Cardiac muscle cell (in vitro differentiated cells and primary cell): ENCODE measurements at regions not wholly inside any gene's neighbourhood (a gene's known extent, or its start where the extent isn't known, plus 50 kb on each side); places are given as distances from the start of the nearest gene placed in this dataset.

Source experiments
- DNase-seq, 2 donors: peaks; one replicate each; pipeline versions ENCODE4 v3.0.0 to v3.0.0-alpha.2; 2010 to 2017; ENCODE audit warnings: low read depth in 1 of 2, low spot score in 1 of 2
- H3K27ac ChIP-seq: fragments of 200-600 bp; sonication (generic); 2 replicates; pipeline ENCODE4 v1.5.1; 2016
- H3K27me3 ChIP-seq: fragments of 200-600 bp; sonication (generic); 2 replicates; pipeline ENCODE4 v1.6.0; 2016; ENCODE audit warnings: control low read depth
- H3K36me3 ChIP-seq: fragments of 200-600 bp; sonication (generic); 2 replicates; pipeline ENCODE4 v1.5.1; 2016; ENCODE audit warnings: control low read depth
- H3K4me1 ChIP-seq: fragments of 200-600 bp; sonication (generic); 2 replicates; pipeline ENCODE4 v1.8.1; 2017; ENCODE audit warnings: low read depth, mild to moderate bottlenecking, mixed run types
- H3K4me3 ChIP-seq: fragments of 200-600 bp; sonication (generic); 2 replicates; pipeline ENCODE4 v1.5.1; 2016; ENCODE audit warnings: mild to moderate bottlenecking
- H3K9me3 ChIP-seq: fragments of 200-600 bp; sonication (generic); 2 replicates; pipeline ENCODE4 v1.5.1; 2017; ENCODE audit warnings: low read depth, mild to moderate bottlenecking, control low read depth
- TF ChIP-seq, protein P1 (sequence below): IDR thresholded peaks from 2 replicates; pipeline ENCODE4 v1.5.1; 2012; ENCODE audit warnings: low read depth, mild to moderate bottlenecking, low read length

DNA sequence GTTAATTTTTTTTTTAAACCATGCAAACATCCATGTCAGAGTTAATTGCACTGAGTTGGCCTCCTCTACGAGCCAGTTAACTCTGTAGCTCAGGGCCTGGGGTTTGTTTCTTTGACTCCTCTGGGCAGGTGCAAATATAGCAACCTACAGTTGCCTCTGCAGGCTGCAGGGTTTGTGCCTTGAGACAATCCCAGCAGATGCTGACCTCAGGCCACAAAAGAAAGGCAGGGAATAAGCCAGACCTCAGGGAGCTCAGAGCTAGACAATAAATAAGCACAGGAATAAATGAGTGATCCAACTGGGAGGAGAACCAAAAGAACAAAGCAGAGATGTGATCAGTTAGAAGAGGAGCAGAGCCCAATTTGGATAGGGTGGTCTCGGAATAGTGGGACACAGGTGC is 390.8 kb downstream of the SHANK2 start:
- H3K9me3 ChIP-seq = no peaks in the 10 kb centered on the region
- H3K4me1 ChIP-seq = no peaks in the 10 kb centered on the region
- DNase-seq = no peak
- TF ChIP-seq, protein P1, sequence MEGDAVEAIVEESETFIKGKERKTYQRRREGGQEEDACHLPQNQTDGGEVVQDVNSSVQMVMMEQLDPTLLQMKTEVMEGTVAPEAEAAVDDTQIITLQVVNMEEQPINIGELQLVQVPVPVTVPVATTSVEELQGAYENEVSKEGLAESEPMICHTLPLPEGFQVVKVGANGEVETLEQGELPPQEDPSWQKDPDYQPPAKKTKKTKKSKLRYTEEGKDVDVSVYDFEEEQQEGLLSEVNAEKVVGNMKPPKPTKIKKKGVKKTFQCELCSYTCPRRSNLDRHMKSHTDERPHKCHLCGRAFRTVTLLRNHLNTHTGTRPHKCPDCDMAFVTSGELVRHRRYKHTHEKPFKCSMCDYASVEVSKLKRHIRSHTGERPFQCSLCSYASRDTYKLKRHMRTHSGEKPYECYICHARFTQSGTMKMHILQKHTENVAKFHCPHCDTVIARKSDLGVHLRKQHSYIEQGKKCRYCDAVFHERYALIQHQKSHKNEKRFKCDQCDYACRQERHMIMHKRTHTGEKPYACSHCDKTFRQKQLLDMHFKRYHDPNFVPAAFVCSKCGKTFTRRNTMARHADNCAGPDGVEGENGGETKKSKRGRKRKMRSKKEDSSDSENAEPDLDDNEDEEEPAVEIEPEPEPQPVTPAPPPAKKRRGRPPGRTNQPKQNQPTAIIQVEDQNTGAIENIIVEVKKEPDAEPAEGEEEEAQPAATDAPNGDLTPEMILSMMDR = no peak
- H3K27me3 ChIP-seq = no peaks in the 10 kb centered on the region
- no peak overlapping the region for H3K4me3 ChIP-seq
- H3K36me3 ChIP-seq = no peaks in the 10 kb centered on the region
- H3K27ac ChIP-seq = no peak overlapping the region

DNA sequence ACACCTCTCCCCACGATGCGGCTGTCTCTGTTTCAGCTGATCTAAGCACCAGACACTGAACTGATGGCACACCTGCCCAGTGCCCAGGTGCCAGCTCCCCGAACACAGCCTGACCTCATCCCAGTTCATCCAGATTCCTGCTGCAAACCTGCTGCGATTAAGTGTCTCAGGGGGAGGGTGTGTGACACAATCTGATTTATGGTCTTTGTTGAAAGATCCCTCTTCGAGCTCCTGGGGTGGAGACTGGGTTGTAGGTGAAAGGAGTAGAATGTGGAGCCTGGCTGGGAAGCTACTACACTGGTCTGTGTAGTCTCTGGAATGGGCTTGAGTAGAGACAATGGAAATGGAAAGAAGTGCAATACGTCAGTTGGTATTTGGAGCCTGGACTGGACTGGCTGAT is 390.3 kb downstream of the SHANK2 start:
- H3K9me3 ChIP-seq = no peaks in the 10 kb centered on the region
- no peak for DNase-seq
- no peaks in the 10 kb centered on the region for H3K27me3 ChIP-seq
- TF ChIP-seq, protein P1 = no peak
- H3K36me3 ChIP-seq = no peaks in the 10 kb centered on the region
- no peak overlapping the region for H3K4me3 ChIP-seq
- no peaks in the 10 kb centered on the region for H3K4me1 ChIP-seq
- H3K27ac ChIP-seq = no peak overlapping the region

DNA sequence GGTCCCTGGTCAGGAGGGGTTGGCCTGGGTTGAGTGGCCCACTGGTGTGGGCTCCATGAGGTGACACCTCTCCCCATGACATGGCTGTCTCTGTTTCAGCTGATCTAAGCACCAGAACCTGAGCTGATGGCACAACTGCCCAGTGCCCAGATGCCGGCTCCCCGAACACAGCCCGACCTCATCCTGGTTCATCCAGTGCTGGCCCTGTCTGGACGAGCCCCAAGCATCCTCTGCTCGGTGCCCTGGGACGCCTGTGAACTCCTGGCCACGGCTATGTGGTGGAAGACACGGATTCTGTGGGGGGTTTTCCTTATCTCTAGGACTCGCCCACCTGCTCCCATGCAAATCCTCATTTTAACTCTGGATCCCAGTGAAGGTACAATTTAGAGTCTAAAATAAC is 389.2 kb downstream of the SHANK2 start:
- Histone ChIP-seq H3K36me3 (no peaks in the 10 kb centered on the region), H3K9me3 (no peaks in the 10 kb centered on the region), H3K27ac (no peak overlapping the region), H3K4me1 (no peaks in the 10 kb centered on the region), H3K4me3 (no peak overlapping the region), H3K27me3 (no peaks in the 10 kb centered on the region)
- TF ChIP-seq, protein P1 = no peak
- no peak for DNase-seq

DNA sequence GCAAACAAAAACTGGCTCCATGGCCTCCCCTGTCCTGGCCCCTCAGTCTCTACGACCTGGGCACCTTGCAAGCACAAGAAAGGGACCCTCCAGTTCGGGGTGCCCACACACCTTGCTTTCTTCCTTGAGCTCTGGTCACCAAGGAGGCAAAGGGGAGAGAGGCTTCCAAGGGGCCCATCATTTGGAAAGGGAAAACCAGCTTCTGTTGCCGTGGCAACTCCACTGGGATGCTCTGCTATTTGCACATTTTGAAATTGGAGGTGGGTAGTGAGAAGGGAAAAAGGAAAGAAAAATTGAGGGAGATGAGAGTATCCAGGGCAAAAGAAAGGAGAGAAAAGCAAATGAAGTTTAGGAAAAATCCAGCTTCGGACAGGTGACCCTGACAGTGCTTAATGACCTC is 388.4 kb downstream of the SHANK2 start:
- no peaks in the 10 kb centered on the region for H3K36me3 ChIP-seq
- H3K4me3 ChIP-seq = no peak overlapping the region
- H3K9me3 ChIP-seq = no peaks in the 10 kb centered on the region
- no peak for DNase-seq
- no peaks in the 10 kb centered on the region for H3K4me1 ChIP-seq
- no peak overlapping the region for H3K27ac ChIP-seq
- TF ChIP-seq, protein P1 = no peak
- H3K27me3 ChIP-seq = no peaks in the 10 kb centered on the region

DNA sequence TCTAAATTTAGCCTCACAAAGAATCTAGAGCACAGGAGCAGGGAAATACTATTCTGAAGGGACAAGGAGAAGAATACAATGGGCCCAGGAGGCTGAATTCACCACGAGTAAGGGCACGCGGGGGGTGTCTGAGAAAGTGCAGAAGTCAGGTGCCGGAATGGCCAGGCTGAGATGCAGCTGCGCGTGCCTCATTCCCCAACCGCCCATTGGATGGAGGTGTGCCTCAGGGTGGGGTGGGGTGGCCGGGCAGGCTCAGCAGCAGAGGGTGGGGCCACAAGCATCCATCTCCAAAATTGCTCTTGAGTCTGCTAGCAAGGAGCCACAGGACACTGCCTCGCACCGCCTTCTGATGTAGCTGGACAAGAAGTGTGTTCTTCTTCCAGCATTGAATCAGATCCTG is 387.0 kb downstream of the SHANK2 start:
- TF ChIP-seq, protein P1 = no peak
- no peak for DNase-seq
- no peaks in the 10 kb centered on the region for H3K27me3 ChIP-seq
- H3K27ac ChIP-seq = no peak overlapping the region
- H3K36me3 ChIP-seq = no peaks in the 10 kb centered on the region
- H3K4me1 ChIP-seq = no peaks in the 10 kb centered on the region
- no peaks in the 10 kb centered on the region for H3K9me3 ChIP-seq
- H3K4me3 ChIP-seq = no peak overlapping the region

DNA sequence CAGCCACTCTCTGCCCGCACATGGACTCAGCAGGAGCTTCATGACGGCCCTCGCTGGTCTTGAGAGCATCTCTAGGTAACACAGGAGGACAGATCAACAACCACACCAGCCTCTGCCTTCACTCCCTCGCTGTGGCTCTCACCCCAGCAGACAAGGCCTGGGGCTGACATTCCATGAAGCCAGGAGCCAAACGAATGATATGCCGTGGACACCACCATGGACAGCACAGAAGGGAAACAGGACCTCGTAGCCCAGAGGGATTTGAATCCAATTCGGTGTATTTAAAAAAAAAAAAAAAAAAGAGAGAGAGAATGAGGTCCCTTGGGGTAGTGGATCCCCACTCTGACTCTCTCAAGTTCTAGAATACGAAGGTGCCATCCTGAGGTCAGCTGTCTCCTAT is 385.5 kb downstream of the SHANK2 start:
- Histone ChIP-seq H3K36me3 (no peaks in the 10 kb centered on the region), H3K4me3 (no peak overlapping the region), H3K27me3 (no peaks in the 10 kb centered on the region), H3K9me3 (no peaks in the 10 kb centered on the region), H3K27ac (no peak overlapping the region), H3K4me1 (peaks cover 4% of the 10 kb centered on the region)
- TF ChIP-seq, protein P1 = no peak
- no peak for DNase-seq
